ENCODE measurements at regions not wholly inside any gene's neighbourhood (a gene's known extent, or its start where the extent isn't known, plus 50 kb on each side); places are given as distances from the start of the nearest gene placed in this dataset.

DNA sequence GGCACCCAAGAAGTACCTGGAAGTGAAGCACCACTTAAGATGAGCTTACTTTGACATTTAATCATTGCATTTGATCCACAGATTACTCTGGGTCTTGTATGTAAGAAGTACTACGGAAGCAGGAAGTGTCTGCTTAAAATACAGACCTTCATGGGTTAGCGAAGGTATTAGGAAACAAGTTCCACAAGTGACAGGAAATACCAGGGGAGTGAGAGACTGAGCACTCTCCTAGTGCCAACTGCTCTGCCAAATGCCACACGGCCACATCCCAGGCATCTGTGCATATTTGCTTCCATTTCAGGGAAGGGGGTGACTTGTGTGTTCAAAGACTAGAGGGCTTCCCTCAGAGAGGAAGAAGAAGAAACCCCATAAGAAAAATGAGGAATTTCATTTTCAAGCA lies 57.2 kb upstream of the ANK3 start:
- no peak for TF ChIP-seq POLR2A (IDR thresholded peaks at IDR 0.05)
- TF ChIP-seq, protein P1, sequence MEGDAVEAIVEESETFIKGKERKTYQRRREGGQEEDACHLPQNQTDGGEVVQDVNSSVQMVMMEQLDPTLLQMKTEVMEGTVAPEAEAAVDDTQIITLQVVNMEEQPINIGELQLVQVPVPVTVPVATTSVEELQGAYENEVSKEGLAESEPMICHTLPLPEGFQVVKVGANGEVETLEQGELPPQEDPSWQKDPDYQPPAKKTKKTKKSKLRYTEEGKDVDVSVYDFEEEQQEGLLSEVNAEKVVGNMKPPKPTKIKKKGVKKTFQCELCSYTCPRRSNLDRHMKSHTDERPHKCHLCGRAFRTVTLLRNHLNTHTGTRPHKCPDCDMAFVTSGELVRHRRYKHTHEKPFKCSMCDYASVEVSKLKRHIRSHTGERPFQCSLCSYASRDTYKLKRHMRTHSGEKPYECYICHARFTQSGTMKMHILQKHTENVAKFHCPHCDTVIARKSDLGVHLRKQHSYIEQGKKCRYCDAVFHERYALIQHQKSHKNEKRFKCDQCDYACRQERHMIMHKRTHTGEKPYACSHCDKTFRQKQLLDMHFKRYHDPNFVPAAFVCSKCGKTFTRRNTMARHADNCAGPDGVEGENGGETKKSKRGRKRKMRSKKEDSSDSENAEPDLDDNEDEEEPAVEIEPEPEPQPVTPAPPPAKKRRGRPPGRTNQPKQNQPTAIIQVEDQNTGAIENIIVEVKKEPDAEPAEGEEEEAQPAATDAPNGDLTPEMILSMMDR (IDR thresholded peaks at IDR 0.05), result no peak
